Osteocyte (in vitro differentiated cells): ENCODE measurements at regions not wholly inside any gene's neighbourhood (a gene's known extent, or its start where the extent isn't known, plus 50 kb on each side); places are given as distances from the start of the nearest gene placed in this dataset.

Experiments
- DNase-seq: peaks from one replicate; pipeline ENCODE4 v3.0.0; 2021; ENCODE audit warnings: mixed read lengths; ENCODE audit not compliant: unreplicated experiment; ENCODE audit errors: extremely low spot score
- H3K27ac Mint-ChIP-seq: one replicate; pipeline ENCODE4 v1.8.0; 2021; ENCODE audit warnings: mild to moderate bottlenecking, mixed read lengths; ENCODE audit not compliant: unreplicated experiment
- H3K27me3 Mint-ChIP-seq: one replicate; pipeline ENCODE4 v1.8.0; 2021; ENCODE audit warnings: mixed read lengths; ENCODE audit not compliant: unreplicated experiment
- H3K36me3 Mint-ChIP-seq: one replicate; pipeline ENCODE4 v1.8.0; 2021; ENCODE audit warnings: mixed read lengths; ENCODE audit not compliant: unreplicated experiment
- H3K4me1 Mint-ChIP-seq: one replicate; pipeline ENCODE4 v1.8.0; 2021; ENCODE audit warnings: mixed read lengths; ENCODE audit not compliant: unreplicated experiment
- H3K4me3 Mint-ChIP-seq: one replicate; pipeline ENCODE4 v1.8.0; 2021; ENCODE audit warnings: mild to moderate bottlenecking, moderate library complexity, mixed read lengths; ENCODE audit not compliant: unreplicated experiment
- H3K9me3 Mint-ChIP-seq: one replicate; pipeline ENCODE4 v1.8.0; 2021; ENCODE audit warnings: mixed read lengths; ENCODE audit not compliant: unreplicated experiment
- CTCF ChIP-seq: fragments of 200-600 bp; sonication (generic); IDR thresholded peaks from 2 replicates; pipeline ENCODE4 v1.5.0; 2021; ENCODE audit warnings: antibody characterized with exemption, mild to moderate bottlenecking, moderate library complexity

- no peaks in the 10 kb centered on the region for H3K36me3 Mint-ChIP-seq
- no peaks in the 10 kb centered on the region for H3K9me3 Mint-ChIP-seq
- no peak for DNase-seq
- no peak overlapping the region for H3K27ac Mint-ChIP-seq
- H3K4me1 Mint-ChIP-seq = peaks cover 21% of the 10 kb centered on the region
- no peak for TF ChIP-seq CTCF
- peaks cover 22% of the 10 kb centered on the region for H3K27me3 Mint-ChIP-seq
- no peak overlapping the region for H3K4me3 Mint-ChIP-seq
Observed at GRCh38 chr6:28661097-28661713, 135.5 kb downstream of the GPX5 start.

DNA sequence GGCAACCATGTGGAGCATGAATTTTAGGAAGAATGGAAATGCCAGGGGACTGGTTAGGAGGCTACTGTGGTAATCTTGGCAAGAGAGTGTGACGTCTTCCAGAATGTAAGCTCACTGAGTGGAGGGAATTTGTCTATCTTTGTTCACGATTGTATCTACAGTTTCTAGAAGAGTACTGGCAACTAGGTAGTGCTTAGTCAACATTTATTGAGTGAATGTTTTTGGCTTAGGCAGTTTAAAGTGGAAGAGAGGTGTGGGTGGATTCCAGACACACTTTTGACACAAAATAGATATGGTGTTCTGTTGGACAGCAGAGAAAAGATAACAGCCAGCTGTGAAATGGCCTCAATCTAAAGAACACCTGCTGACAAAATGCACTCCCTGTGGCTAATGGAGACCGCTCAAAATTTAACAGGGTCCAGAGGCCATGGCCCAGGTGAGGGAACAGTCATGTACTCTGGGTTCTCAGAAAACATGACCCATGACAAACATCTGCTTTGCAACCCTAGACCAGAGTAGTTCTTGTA, 139.3 kb downstream of the GPX5 start:
- Mint-ChIP-seq H3K36me3 (no peaks in the 10 kb centered on the region), H3K4me3 (no peak overlapping the region), H3K9me3 (no peaks in the 10 kb centered on the region), H3K4me1 (no peaks in the 10 kb centered on the region), H3K27ac (no peak overlapping the region), H3K27me3 (peaks cover 13% of the 10 kb centered on the region)
- no peak for DNase-seq
- TF ChIP-seq CTCF = no peak

- Mint-ChIP-seq H3K27me3 (peaks cover 47% of the 10 kb centered on the region), H3K27ac (no peak overlapping the region), H3K36me3 (no peaks in the 10 kb centered on the region), H3K4me1 (peaks cover 14% of the 10 kb centered on the region), H3K4me3 (peak overlapping the region; percentile 79), H3K9me3 (no peaks in the 10 kb centered on the region)
- no peak for DNase-seq
- TF ChIP-seq CTCF = no peak
Observed at GRCh38 chr6:28673417-28673786, 147.7 kb downstream of the GPX5 start.

- no peak for DNase-seq
- Mint-ChIP-seq H3K4me1 (peaks cover 14% of the 10 kb centered on the region), H3K27ac (no peak overlapping the region), H3K9me3 (no peaks in the 10 kb centered on the region), H3K4me3 (peak overlapping the region; percentile 79), H3K36me3 (no peaks in the 10 kb centered on the region), H3K27me3 (peaks cover 47% of the 10 kb centered on the region)
- TF ChIP-seq CTCF = no peak
Observed at GRCh38 chr6:28673787-28674671, 148.3 kb downstream of the GPX5 start.

DNA sequence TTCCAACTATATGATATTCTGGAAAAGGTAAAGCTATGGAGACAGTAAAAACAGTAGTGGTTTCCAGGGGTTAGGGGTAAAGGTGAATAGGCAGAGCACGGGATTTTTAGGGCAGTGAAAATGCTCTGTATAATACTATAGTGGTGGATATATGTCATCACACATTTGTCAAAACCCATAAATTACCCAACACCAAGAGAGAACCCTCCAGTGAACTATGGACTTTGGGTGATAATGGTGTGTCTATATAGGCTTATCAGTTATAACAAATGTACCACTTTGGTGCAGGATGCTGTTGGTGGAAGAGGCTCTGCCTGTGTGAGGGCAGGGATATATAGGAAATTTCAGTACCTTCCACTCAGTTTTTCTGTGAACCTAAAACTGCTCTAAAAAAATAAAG, 149.9 kb downstream of the GPX5 start:
- no peaks in the 10 kb centered on the region for H3K9me3 Mint-ChIP-seq
- no peak for TF ChIP-seq CTCF
- H3K27me3 Mint-ChIP-seq = peaks cover 52% of the 10 kb centered on the region
- H3K27ac Mint-ChIP-seq = no peak overlapping the region
- no peak overlapping the region for H3K4me3 Mint-ChIP-seq
- no peaks in the 10 kb centered on the region for H3K36me3 Mint-ChIP-seq
- H3K4me1 Mint-ChIP-seq = peaks cover 14% of the 10 kb centered on the region
- no peak for DNase-seq
